ENCODE measurements at regions not wholly inside any gene's neighbourhood (a gene's known extent, or its start where the extent isn't known, plus 50 kb on each side); places are given as distances from the start of the nearest gene placed in this dataset.
A peak's percentile ranks its signal among the peaks of the same experiment; 100 is the strongest.

GRCh38 chr18:54767098-54767497 lies 61.2 kb upstream of the RAB27B start:
- DNase-seq (ENCODE audit: low read depth) = no peak

- no peak for DNase-seq (ENCODE audit: low read depth)
These were observed 58.5 kb upstream of the RAB27B start for GRCh38 chr18:54769526-54770464.

- DNase-seq (ENCODE audit: low read depth) = no peak
These were observed 56.2 kb upstream of the RAB27B start for GRCh38 chr18:54772056-54772455.

- DNase-seq (ENCODE audit: low read depth) = no peak
These were observed 53.9 kb upstream of the RAB27B start for GRCh38 chr18:54774423-54774822.

DNA sequence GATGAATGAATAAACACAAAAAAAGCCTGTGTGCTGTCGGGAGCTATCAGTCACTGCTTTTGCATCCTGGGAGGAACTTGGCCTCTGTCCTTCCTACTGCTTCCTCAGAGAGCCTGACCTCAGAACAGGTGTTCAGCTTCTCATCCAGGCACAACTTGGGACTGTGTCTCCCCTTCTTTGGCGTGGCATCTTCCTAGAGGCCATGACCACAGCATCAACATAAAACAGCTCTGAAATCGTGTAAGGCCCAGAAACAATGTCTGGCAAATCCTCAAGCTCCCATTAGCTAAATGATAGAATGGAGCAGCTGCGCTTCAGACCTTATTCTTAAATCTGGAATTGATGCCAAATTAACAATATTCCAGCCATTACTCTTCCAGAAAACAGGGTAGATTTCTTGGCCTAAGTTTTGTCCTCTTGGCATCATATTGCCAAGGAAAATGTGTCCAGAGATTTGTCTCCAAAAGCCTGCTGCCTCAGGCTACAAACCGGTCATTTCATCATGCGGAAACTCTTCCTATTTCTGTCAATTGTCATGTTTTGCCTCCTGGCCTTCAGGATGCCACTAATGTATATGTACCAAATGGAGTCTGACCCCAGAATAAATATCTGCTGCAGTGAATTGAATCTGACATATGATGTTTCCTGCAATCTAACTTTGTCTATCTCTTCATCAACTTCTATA lies 53.2 kb upstream of the RAB27B start:
- DNase-seq (ENCODE audit: low read depth) = peak; percentile 96

DNA sequence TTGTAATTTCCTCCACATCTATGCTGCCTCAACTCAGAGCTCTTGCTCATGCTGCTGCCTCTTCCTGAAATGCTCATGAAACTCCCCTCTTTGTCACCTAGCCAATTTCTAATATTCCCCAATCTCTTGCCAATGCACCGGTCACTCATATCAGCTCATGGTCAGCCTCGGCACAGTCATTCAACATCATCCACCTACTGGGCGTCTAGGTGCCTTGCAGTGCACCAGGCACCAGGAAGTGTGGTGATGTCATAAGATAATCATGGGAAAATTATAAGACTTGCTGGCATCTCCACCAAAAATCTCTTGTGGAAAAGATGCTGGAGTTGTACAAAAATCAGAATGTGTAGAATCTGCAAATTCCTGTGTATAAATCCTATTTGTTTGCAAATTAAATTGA lies 52.6 kb upstream of the RAB27B start:
- DNase-seq (ENCODE audit: low read depth) = peak; percentile 82

DNA sequence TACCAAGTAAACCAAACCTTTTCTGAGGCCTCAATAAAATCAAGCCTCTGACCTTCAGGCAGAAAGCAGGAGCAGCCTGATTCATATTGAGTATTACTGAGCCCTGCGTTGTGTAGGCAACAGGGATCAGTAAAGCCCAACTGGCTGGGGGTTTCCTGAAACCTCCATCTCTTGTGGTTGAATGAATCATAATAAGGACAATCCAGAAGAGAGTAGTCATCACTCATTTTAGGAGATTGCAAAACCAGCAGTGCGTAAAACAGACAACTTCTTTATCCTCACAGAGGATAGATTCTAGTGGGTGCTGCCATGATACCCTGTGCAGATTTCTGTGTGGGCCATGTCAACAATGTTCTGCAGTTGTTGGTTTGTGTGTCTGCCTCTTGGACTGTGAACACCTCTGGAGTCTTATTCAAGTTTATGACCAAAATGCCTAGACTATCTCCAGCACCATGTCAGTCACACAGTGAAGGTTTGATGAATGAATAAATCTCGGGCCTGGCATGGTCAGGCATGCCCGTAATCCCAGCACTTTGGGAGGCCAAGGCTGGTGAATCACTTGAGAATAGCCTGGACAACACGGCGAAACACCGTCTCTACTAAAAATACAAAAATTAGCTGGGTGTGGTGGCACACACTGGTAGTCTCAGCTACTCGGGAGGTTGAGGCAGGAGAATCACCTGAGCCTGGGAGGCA lies 51.8 kb upstream of the RAB27B start:
- peak; percentile 98 for DNase-seq (ENCODE audit: low read depth)

DNA sequence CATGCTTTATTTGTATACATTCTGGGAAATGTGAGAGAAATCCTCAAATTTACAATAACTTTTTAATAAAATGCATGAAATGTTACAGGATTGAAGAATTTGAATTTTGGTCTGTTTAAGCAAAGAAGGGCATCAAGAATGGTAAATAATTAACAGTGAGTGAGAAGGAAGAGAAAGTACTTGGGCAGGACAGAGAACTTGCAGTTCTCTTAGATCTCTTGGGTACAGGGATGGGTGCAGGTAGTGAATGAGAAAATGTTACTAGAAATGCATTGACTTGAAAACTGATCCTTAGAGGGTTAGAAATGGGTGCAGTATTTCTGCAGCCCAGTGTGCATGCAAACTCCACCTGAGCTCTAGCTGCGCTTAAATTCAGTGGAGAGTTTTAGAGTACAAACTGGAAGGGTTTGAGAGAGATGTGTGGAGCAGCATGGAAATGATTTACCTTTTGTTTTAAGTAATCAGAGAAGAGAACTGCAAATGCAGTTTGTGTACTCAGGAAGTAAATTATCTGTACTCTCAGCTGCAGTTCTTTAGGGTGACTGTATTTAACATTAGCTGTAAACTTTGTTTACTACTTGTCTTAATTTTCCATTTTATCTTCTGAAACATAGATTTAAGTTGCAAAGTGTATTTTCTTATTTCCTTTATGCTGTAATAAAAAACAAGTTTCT lies 51.0 kb upstream of the RAB27B start:
- no peak for DNase-seq (ENCODE audit: low read depth)

GRCh38 chr18:54777989-54778388 lies 50.3 kb upstream of the RAB27B start:
- no peak for DNase-seq (ENCODE audit: low read depth)

All from myocyte (in vitro differentiated cells).